ENCODE measurements at regions not wholly inside any gene's neighbourhood (a gene's known extent, or its start where the extent isn't known, plus 50 kb on each side); places are given as distances from the start of the nearest gene placed in this dataset.

DNA sequence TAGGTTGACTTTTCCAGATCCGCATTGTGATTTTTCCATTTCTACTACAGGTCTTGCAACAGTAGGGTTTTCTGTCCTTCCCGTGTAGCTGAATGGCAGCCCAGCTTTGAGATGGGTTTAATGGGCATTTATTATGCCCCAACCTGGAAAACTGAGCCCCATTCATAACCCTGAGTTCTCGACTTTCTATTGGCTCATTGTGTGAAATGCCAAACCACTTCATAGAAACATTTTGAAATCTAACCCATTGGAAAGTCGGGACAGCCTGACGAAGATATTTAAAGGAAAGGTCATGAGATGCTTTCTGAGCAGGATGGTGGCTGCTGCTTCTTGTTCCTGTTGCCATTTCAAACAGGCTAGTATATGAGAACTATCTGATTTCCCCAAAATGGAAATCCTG lies 203.5 kb downstream of the ZFP36L2 start:
- TF ChIP-seq, protein P1, sequence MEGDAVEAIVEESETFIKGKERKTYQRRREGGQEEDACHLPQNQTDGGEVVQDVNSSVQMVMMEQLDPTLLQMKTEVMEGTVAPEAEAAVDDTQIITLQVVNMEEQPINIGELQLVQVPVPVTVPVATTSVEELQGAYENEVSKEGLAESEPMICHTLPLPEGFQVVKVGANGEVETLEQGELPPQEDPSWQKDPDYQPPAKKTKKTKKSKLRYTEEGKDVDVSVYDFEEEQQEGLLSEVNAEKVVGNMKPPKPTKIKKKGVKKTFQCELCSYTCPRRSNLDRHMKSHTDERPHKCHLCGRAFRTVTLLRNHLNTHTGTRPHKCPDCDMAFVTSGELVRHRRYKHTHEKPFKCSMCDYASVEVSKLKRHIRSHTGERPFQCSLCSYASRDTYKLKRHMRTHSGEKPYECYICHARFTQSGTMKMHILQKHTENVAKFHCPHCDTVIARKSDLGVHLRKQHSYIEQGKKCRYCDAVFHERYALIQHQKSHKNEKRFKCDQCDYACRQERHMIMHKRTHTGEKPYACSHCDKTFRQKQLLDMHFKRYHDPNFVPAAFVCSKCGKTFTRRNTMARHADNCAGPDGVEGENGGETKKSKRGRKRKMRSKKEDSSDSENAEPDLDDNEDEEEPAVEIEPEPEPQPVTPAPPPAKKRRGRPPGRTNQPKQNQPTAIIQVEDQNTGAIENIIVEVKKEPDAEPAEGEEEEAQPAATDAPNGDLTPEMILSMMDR (conservative IDR thresholded peaks at IDR 0.05; ENCODE audit: low read length): no peak
- TF ChIP-seq EZH2phosphoT487 (IDR thresholded peaks at IDR 0.05; ENCODE audit: borderline replicate concordance, low read depth, low read length): no peak

All from OCI-LY7 (cell line).